ENCODE measurements at regions not wholly inside any gene's neighbourhood (a gene's known extent, or its start where the extent isn't known, plus 50 kb on each side); places are given as distances from the start of the nearest gene placed in this dataset.

GRCh38 chr16:13552960-13553257 is 367.0 kb upstream of the ERCC4 start:
- H3K27ac ChIP-seq (replicated peaks in 1 of 4) = no peak overlapping the region
- H3K9me3 ChIP-seq = no peaks in the 10 kb centered on the region
- H3K36me3 ChIP-seq = no peaks in the 10 kb centered on the region
- no peak overlapping the region for H3K4me3 ChIP-seq
- no peak for DNase-seq (ENCODE audit: extremely low spot score)
- intact Hi-C loops (cut with DNase I) = loop anchor here (10.0 kb wide), 1 partner anchor 62 kb away; no protein-coding TSS in a partner anchor
- no peaks in the 10 kb centered on the region for H3K4me1 ChIP-seq
- peaks cover 0 to 2% (median 0%) of the 10 kb centered on the region in 4 donors for H3K27me3 ChIP-seq
- TF ChIP-seq EP300 (IDR thresholded peaks at IDR 0.05) (no peak), POLR2A (IDR thresholded peaks at IDR 0.05; ENCODE audit: low read depth) (no peak), POLR2AphosphoS5 (IDR thresholded peaks at IDR 0.05) (no peak), CTCF (IDR thresholded peaks at IDR 0.05) (no peak)

- Histone ChIP-seq H3K4me1 (no peaks in the 10 kb centered on the region), H3K27ac (replicated peaks in 1 of 4) (no peak overlapping the region), H3K27me3 (peaks cover 0 to 2% (median 0%) of the 10 kb centered on the region in 4 donors), H3K36me3 (no peaks in the 10 kb centered on the region), H3K4me3 (no peak overlapping the region), H3K9me3 (no peaks in the 10 kb centered on the region)
- DNase-seq (ENCODE audit: extremely low spot score) = peak; percentile 72
- intact Hi-C loops (cut with DNase I) = loop anchor here (10.0 kb wide), 1 partner anchor 61 kb away; no protein-coding TSS in a partner anchor
- 64% methylated on average over 6 of the region's 6 CpGs for WGBS
- TF ChIP-seq POLR2AphosphoS5 (IDR thresholded peaks at IDR 0.05) (no peak), POLR2A (IDR thresholded peaks at IDR 0.05; ENCODE audit: low read depth) (no peak), CTCF (IDR thresholded peaks at IDR 0.05) (no peak), EP300 (IDR thresholded peaks at IDR 0.05) (no peak)
Observed at GRCh38 chr16:13553453-13553985, 366.4 kb upstream of the ERCC4 start.

GRCh38 chr16:13554005-13554404 is 365.9 kb upstream of the ERCC4 start:
- DNase-seq (ENCODE audit: extremely low spot score) = no peak
- Histone ChIP-seq H3K4me3 (no peak overlapping the region), H3K36me3 (no peaks in the 10 kb centered on the region), H3K9me3 (no peaks in the 10 kb centered on the region), H3K27me3 (peaks cover 0 to 2% (median 0%) of the 10 kb centered on the region in 4 donors), H3K27ac (replicated peaks in 1 of 4) (no peak overlapping the region), H3K4me1 (no peaks in the 10 kb centered on the region)
- intact Hi-C loops (cut with DNase I) = loop anchor here (10.0 kb wide), 1 partner anchor 61 kb away; no protein-coding TSS in a partner anchor
- TF ChIP-seq CTCF (IDR thresholded peaks at IDR 0.05) (no peak), EP300 (IDR thresholded peaks at IDR 0.05) (no peak), POLR2AphosphoS5 (IDR thresholded peaks at IDR 0.05) (no peak), POLR2A (IDR thresholded peaks at IDR 0.05; ENCODE audit: low read depth) (no peak)

GRCh38 chr16:13554643-13555042 is 365.3 kb upstream of the ERCC4 start:
- H3K4me3 ChIP-seq = no peak overlapping the region
- H3K27ac ChIP-seq (replicated peaks in 1 of 4) = no peak overlapping the region
- no peaks in the 10 kb centered on the region for H3K36me3 ChIP-seq
- no peak for TF ChIP-seq POLR2AphosphoS5 (IDR thresholded peaks at IDR 0.05)
- no peak for TF ChIP-seq EP300 (IDR thresholded peaks at IDR 0.05)
- no peak for TF ChIP-seq POLR2A (IDR thresholded peaks at IDR 0.05; ENCODE audit: low read depth)
- TF ChIP-seq CTCF (IDR thresholded peaks at IDR 0.05) = no peak
- WGBS = 90% methylated on average over 5 of the region's 5 CpGs
- peak; percentile 31 for DNase-seq (ENCODE audit: extremely low spot score)
- H3K27me3 ChIP-seq = peaks cover 0 to 2% (median 0%) of the 10 kb centered on the region in 4 donors
- intact Hi-C loops (cut with DNase I) = loop anchor here (10.0 kb wide), 1 partner anchor 60 kb away; no protein-coding TSS in a partner anchor
- no peaks in the 10 kb centered on the region for H3K4me1 ChIP-seq
- H3K9me3 ChIP-seq = no peaks in the 10 kb centered on the region

GRCh38 chr16:13557418-13557817 is 362.5 kb upstream of the ERCC4 start:
- no peak overlapping the region for H3K4me3 ChIP-seq
- H3K36me3 ChIP-seq = no peaks in the 10 kb centered on the region
- TF ChIP-seq POLR2AphosphoS5 (IDR thresholded peaks at IDR 0.05) (no peak), POLR2A (IDR thresholded peaks at IDR 0.05; ENCODE audit: low read depth) (no peak), CTCF (IDR thresholded peaks at IDR 0.05) (no peak), EP300 (IDR thresholded peaks at IDR 0.05) (no peak)
- WGBS = 46% methylated on average over 8 of the region's 8 CpGs
- H3K27ac ChIP-seq (replicated peaks in 1 of 4) = no peak overlapping the region
- no peaks in the 10 kb centered on the region for H3K9me3 ChIP-seq
- intact Hi-C loops (cut with DNase I) = loop anchor here (10.0 kb wide), 1 partner anchor 57 kb away; no protein-coding TSS in a partner anchor
- peaks cover 0 to 2% (median 0%) of the 10 kb centered on the region in 4 donors for H3K27me3 ChIP-seq
- no peaks in the 10 kb centered on the region for H3K4me1 ChIP-seq
- DNase-seq (ENCODE audit: extremely low spot score) = peak; percentile 70
